PFSK-1 (cell line): ENCODE measurements at regions not wholly inside any gene's neighbourhood (a gene's known extent, or its start where the extent isn't known, plus 50 kb on each side); places are given as distances from the start of the nearest gene placed in this dataset.

Experiments used
- POLR2AphosphoS5 ChIP-seq: IDR thresholded peaks from 2 replicates; pipeline ENCODE4 v1.6.1; 2012; ENCODE audit warnings: low read depth, mild to moderate bottlenecking, control low read depth, low read length, moderate library complexity
- SIN3A ChIP-seq: IDR thresholded peaks from 2 replicates; pipeline ENCODE4 v1.6.1; 2012; ENCODE audit warnings: mild to moderate bottlenecking, low read length, moderate library complexity, borderline replicate concordance; ENCODE audit not compliant: insufficient read depth
- TAF1 ChIP-seq: IDR thresholded peaks from 2 replicates; pipeline ENCODE4 v1.6.1; 2012; ENCODE audit warnings: low read length, control low read depth, borderline replicate concordance; ENCODE audit not compliant: insufficient read depth
- TF ChIP-seq, protein P1 (sequence below), 2 experiments: IDR thresholded peaks; 2 replicates each; pipeline versions ENCODE4 v1.6.1 to v1.8.0; 2011 to 2012; ENCODE audit warnings: low read depth in 2 of 2, low read length in 2 of 2, control low read depth in 1 of 2, inconsistent platforms in 1 of 2, mild to moderate bottlenecking in 1 of 2, moderate library complexity in 1 of 2; ENCODE audit not compliant: insufficient read depth in 1 of 2

DNA sequence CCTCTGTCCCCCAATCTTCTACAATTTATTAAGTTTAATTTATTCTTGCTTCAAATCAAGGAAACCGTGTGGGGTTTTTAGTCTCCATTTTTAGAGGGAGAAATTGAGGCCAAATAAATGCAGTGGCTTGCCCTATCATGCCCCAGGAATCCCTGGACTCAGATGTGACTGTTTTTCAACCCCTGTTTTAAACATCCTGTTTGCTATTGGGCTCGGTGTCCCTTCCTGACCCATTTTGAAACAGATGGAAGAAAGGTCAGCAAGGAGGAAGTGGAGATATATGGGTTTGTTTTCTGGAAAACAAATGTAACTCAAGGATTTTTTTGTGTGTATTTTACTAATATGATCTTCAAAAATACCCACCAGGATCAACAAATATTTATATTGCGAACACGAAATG, 84.7 kb downstream of the DACT1 start:
- TF ChIP-seq POLR2AphosphoS5 (no peak), TAF1 (no peak), SIN3A (no peak)
- TF ChIP-seq, protein P1, sequence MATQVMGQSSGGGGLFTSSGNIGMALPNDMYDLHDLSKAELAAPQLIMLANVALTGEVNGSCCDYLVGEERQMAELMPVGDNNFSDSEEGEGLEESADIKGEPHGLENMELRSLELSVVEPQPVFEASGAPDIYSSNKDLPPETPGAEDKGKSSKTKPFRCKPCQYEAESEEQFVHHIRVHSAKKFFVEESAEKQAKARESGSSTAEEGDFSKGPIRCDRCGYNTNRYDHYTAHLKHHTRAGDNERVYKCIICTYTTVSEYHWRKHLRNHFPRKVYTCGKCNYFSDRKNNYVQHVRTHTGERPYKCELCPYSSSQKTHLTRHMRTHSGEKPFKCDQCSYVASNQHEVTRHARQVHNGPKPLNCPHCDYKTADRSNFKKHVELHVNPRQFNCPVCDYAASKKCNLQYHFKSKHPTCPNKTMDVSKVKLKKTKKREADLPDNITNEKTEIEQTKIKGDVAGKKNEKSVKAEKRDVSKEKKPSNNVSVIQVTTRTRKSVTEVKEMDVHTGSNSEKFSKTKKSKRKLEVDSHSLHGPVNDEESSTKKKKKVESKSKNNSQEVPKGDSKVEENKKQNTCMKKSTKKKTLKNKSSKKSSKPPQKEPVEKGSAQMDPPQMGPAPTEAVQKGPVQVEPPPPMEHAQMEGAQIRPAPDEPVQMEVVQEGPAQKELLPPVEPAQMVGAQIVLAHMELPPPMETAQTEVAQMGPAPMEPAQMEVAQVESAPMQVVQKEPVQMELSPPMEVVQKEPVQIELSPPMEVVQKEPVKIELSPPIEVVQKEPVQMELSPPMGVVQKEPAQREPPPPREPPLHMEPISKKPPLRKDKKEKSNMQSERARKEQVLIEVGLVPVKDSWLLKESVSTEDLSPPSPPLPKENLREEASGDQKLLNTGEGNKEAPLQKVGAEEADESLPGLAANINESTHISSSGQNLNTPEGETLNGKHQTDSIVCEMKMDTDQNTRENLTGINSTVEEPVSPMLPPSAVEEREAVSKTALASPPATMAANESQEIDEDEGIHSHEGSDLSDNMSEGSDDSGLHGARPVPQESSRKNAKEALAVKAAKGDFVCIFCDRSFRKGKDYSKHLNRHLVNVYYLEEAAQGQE (IDR thresholded peaks at IDR 0.05; ENCODE audit: insufficient read depth in 1 of 2, low read depth in 2 of 2, low read length in 2 of 2), result no peak
